HTR-8/SVneo (cell line): ENCODE measurements at regions not wholly inside any gene's neighbourhood (a gene's known extent, or its start where the extent isn't known, plus 50 kb on each side); places are given as distances from the start of the nearest gene placed in this dataset.
"Not testable (repeated sequence)": the region's sequence is repeated elsewhere in the genome, so short reads cannot be mapped to it uniquely, and the experiment has no call there.

Experiments used
- DNase-seq: peaks from one replicate; pipeline ENCODE4 v3.0.0; 2011; ENCODE audit warnings: low spot score, mixed read lengths; ENCODE audit not compliant: insufficient read length
- FAIRE-seq: peaks from 2 replicates; lab custom pipeline; 2011; peaks lifted over from hg19 to GRCh38; lab: Jason Lieb, UNC

- FAIRE-seq (no peak), DNase-seq (no peak)
Observed at GRCh38 chr3:22792533-22792932, 410.6 kb upstream of the UBE2E2 start.

GRCh38 chr3:22795917-22796316, 407.2 kb upstream of the UBE2E2 start:
- DNase-seq (no peak), FAIRE-seq (no peak)

DNA sequence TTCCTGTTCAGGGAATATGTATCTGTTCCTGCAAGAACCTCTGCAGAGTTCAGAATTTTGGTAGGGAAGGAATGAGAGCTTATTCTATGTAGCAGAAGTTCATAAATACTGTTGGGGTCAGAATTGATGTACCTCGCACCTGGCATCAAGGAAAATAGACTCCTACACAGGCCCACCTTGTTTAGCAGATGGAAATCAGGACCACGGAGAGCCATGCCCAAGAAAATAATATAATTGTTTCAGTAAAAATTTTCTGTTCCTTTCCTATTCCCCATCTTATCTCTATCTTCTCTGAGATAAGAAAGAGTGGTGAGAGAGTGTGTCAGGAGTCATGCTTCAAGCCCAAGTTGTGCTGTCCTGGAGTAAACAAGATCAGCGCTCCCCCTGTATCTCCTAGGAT, 404.7 kb upstream of the UBE2E2 start:
- no peak for FAIRE-seq
- DNase-seq, result no peak

DNA sequence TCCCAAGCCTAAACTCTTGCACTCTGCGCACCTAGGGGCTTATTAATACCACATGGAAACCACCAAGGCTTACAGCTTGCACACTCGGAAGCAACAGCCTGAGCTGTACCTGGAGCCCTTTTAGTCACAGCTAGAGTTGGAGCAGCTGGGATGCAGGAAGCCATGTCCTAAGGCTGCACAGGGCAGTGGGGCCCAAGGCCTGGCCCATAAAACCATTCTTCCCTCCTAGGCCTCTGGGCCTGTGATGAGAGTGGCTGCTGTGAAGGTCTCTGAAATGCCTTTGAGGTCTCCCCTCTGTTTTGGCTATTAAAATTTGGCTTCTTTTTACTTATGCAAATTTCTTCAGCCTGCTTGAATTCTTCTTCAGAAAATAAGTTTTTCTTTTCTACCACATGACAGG, 383.9 kb upstream of the UBE2E2 start:
- FAIRE-seq, result no peak

GRCh38 chr3:22835041-22835440, 368.1 kb upstream of the UBE2E2 start:
- FAIRE-seq, result no peak

More for the DNA sequence above, 383.9 kb upstream of the UBE2E2 start:
- no peak for DNase-seq

DNA sequence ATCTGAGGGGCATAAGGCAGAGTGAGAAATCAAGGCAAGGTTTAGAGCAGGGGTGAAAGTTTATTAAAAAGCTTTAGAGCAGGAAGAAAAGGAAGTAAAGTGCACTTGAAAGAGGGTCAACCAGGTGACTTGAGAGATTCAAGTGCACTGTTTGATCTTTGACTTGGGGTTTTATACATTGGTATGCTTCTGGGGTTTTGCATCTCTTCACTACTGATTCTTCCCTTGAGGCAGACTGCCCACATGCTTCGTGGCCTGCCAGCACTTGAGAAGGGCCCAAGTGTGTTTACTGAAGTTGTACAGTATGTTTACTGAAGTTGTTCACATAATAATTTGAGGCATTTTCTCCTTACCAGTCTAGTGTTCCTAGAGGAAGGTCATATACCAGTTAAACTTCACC, 367.0 kb upstream of the UBE2E2 start:
- FAIRE-seq (no peak), DNase-seq (no peak)

More at GRCh38 chr3:22835041-22835440, 368.1 kb upstream of the UBE2E2 start:
- no peak for DNase-seq

DNA sequence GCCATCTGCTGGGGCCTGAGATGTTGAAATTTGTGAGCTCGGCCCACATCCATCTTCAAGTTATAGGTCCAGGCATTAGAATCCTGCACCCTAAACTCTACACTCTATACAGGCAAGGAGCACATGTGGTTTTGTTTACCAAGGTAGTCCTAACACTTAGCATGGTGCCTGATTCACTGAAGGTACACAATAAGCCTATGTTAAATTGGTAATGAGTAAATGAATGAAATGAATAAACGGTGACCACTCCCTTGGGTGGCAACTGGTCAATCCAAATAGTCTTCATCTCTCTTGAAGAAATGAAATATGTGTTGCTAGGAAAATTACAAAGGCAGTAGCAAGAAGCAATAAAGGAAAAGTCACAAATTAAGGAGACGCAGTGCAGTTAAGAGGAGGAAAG, 359.3 kb upstream of the UBE2E2 start:
- DNase-seq (no peak), FAIRE-seq (no peak)

- FAIRE-seq, result no peak
- DNase-seq, result no peak
Observed at GRCh38 chr3:22846566-22846965, 356.6 kb upstream of the UBE2E2 start.

GRCh38 chr3:22849583-22849982, 353.5 kb upstream of the UBE2E2 start:
- not testable (repeated sequence) for FAIRE-seq

GRCh38 chr3:22856811-22857210, 346.3 kb upstream of the UBE2E2 start:
- DNase-seq, result no peak
- FAIRE-seq, result no peak

More at GRCh38 chr3:22849583-22849982, 353.5 kb upstream of the UBE2E2 start:
- not testable (repeated sequence) for DNase-seq

DNA sequence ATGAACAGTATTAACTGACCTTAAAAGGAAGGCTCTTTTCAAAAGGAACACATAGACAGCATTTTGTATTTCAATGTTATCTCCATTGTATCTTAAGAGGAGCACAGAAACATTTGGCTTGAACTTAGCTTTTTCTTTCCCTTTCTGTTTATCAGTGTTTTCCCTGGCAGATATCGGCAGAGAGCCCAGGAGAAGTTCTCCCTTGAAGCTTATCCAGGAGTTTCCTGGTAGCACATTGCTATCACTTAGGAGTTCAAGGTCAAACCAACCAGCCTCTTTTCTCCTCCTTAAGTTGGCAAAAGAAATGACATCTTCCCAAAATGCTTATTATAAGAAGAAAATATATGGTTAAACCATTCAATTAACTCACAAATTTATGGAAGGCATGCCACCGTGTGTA, 344.6 kb upstream of the UBE2E2 start:
- DNase-seq (no peak), FAIRE-seq (no peak)

DNA sequence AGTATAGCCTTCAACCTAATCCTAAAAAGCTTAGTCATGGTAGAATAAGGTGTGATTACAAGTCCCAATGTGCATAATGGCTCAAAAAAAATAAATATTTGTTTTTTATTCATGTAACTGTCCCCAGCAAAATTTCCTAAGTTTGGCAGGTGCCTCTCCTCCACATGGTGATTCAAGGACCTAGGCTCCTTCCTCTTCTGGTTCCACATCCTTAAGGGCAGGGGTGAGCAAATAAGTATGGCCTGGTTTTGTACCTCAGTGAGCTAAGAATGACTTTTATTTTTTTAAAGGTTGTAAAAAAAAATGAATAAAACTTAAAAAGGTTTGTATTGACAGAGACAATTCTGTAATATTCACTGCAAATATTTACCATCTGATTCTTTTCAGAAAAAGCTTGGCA, 343.5 kb upstream of the UBE2E2 start:
- DNase-seq (no peak), FAIRE-seq (no peak)

DNA sequence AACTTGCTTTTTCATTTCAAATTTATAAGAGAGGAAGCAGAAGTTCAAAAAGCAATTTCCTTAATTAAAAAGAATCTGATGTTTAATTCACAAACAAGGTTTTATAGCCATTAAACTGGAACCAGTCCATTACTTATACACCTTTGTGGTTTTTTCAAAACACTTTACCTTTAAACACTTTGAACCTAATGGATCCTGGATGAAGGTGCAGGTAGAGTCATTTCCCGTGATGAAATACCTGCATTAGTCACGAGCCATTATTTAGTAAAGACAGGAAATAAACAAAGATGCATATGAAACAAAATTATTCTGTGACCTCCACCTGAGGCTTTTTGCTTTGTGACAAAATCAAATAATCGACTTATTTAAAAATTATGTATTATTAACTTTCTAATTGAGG, 341.7 kb upstream of the UBE2E2 start:
- FAIRE-seq (no peak), DNase-seq (no peak)

GRCh38 chr3:22862111-22862510, 341.0 kb upstream of the UBE2E2 start:
- DNase-seq (no peak), FAIRE-seq (no peak)

DNA sequence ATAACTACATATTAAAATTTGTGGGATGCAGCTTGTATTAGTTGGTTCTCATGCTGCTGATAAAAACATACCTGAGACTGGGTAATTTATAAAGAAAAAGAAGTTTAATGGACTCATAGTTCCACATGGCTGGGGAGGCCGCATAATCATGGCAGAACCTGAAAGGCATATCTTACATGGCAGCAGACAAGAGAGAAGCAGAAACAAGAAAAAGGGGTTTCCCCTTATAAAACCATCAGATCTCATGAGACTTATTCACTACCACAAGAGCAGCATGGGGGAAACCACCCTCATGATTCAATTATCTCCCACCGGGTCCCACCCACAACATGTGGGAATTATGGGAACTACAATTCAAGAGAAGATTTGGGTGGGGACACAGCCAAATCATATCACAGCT, 320.3 kb upstream of the UBE2E2 start:
- not testable (repeated sequence) for FAIRE-seq

GRCh38 chr3:22885039-22885438, 318.1 kb upstream of the UBE2E2 start:
- no peak for FAIRE-seq
- no peak for DNase-seq

More for the DNA sequence above, 320.3 kb upstream of the UBE2E2 start:
- not testable (repeated sequence) for DNase-seq

DNA sequence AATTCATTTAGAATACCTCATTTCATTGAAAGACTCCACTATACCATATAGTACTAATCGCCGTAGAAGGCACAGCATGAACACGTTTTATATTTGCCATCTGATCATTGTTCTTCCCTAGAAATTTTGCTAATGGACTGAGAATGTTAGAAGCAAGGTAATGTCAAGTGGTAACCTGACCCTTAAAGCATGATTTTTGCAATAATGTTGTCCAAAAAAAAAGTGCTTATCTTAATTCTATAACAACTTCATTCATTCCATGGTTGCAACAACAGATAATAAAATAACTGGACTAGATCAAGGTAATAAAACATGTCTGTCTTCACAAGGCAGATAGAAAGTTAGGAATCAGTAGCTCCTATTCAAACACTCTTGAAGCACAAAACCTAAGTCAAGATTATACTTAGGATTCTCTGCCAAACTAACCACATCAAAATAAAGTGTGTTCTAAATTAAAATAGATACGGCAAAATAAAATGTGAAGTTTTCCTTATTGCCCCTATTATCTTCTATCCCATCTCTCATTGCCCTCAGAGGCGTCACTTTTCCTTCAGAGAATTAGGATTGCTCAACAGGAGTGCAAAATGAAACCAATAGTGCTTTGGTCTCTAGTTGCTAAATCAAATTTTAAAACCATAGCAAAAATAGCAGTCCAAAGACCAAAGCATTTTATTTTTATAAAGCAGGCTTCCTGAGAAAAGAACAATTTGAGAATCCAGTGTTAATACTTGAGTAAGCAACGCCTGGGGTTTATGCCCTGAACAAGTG, 317.4 kb upstream of the UBE2E2 start:
- DNase-seq (no peak), FAIRE-seq (no peak)

DNA sequence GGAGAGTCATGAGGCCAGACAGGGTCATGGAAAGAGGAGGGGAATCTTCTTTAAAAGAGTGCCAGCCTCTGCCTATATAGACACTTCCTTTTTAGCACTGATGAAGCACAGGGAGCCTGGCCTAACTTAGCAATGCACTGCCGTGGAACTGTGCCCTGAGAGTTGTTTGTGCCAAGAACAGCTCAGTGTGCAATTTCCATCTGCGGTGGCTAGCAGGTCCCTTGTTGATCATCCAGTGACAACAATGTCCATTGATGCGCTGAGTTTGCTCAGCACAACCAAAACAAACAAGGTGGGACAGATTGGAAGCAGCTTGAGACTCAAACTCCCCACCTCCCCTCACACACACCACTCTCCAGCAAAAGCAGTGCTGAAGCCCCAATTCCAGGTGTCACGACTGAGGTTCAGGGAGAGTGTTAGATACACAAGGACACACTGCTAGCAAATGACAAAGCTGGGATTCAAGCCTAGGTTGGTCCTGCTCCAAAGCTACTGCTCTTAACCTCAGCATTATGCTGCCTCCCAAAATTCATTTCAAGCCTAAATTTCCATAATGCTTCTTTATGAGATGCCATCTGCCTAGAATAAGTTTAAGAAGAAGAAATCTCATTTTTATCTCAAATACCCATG, 316.6 kb upstream of the UBE2E2 start:
- DNase-seq (no peak), FAIRE-seq (no peak)

- no peak for FAIRE-seq
- DNase-seq, result peak; percentile 3
Observed at GRCh38 chr3:22887664-22888291, 315.3 kb upstream of the UBE2E2 start.

DNA sequence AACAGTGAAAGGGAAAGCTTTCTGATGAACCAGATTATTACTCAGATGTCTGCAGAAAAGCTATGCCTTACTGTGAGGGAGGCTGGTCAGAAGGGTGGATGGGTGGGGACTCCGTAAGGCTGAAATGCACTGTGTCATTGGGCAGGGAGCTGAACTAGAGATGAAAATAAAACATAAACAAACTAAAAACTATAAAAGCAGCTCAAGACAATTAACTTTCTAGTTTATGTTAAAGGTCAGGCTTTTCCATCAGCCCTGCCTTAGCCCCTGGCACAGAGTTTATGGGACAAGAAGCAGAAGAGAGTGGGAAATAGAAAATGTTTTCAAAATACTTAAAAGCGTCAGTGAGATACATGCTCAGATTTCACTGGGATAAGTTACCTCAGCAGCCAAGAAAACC, 310.0 kb upstream of the UBE2E2 start:
- FAIRE-seq (no peak), DNase-seq (no peak)

DNA sequence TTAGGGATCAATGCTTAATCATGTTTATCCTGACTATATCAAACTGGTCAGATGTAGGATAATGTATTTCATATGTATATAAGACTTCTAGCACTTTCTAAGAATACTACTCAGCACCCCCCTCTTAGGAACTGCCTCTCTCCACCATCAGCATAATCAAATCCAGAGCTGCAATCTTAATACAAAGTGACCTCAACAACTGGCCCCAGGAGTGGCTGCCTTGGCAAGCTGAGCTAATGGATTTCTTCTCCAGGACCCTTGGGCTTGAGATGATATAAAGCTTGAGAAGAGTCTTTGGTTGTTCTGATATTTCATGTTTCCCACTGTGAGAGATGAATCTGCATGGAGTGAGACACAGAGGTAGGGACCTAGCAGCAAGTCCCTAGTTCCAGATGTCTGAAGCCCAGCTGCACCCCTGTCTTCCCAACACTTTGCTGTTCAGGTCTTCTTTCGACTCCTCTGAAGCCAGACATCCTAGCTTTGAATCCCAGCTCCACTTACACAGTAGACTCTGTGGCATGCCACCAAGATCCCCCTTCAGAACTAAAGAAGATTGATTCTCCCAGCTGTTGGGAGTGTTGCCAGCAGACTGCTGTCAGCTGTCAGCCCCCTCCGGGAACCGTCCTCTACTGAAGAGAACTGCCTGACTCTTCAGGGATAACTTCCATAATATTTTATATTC, 309.3 kb upstream of the UBE2E2 start:
- FAIRE-seq (no peak), DNase-seq (no peak)
